HPDE6-E6E7 (cell line): ENCODE measurements at regions not wholly inside any gene's neighbourhood (a gene's known extent, or its start where the extent isn't known, plus 50 kb on each side); places are given as distances from the start of the nearest gene placed in this dataset.

Experiments used
- DNase-seq: peaks from one replicate; pipeline ENCODE4 v3.0.0; 2011; ENCODE audit warnings: missing footprints; ENCODE audit errors: extremely low spot score

DNA sequence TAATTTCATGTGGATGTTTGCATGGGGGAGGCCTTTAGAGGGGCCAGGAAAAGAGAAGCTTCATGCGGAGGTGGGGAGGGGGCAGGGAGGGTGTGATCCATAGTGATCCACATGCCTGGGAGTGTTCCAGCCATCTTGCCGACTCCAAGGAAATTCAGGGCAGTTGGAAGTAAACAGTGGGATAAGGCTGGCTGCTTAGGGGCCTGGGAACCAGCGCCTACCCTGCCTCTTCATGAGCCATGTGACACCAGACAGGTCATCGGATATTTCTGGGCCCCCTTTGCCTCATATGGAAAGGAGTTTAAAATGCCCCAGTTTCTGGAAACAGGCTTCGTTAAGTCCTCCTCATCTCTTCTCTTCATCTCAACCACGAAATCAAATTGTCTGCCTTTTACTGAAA lies 983.2 kb downstream of the BCL11B start:
- DNase-seq, result no peak

DNA sequence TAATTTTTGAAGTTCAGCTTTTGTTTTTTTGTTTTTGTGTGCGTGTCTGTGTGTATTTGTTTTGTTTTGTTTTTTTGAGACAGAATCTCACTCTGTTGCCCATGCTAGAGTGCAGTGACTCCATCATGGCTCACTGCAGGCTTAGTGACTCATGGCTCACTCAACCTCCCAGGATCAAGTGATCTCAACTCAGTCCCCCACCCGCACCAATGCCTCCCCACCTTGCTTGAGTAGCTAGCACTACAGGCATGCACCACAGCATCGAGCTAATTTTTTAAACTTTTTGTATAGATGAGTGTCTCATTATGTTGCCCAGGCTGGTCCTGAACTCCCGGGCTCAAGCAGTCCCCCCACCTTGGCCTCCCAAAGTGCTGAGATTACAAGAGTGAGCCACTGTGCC lies 981.4 kb downstream of the BCL11B start:
- DNase-seq, result no peak

DNA sequence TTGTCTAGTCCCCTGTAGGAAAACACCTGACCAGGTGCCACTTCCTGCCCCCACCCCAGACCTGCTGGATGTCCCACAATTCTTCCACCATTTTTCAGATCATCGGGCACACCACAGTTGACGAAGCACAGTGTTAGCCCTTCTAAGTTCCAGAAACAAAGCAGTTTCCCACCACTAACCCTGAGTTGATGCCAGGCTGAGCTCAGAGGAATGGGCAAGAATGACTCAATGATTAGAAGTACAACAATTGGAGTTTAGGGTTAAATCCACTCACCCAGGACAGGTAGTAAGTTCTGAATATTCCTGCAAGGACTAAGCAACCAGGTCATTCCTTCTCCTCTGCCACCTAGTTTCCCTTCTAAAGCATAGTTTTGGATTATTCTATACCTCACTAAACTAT lies 979.8 kb downstream of the BCL11B start:
- no peak for DNase-seq

DNA sequence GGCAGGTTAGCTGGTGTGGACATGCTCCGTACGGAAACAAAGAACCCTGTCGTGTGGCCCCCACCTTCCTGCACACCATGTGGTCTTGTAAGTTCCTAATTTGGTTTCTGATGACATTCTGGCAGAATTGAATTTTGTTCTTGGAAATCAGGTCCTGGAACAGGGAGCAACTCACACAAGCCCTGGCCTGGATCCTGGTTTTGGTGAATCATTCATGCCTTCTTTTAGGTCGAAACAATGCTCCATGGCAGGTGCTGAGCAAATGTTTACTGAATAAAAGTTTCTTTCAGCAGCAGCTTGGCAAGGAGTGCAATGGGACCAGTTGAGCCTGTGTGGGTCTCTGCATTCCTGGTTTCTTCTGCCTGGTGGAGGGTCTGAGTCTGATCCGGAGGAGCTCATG lies 978.4 kb downstream of the BCL11B start:
- no peak for DNase-seq

DNA sequence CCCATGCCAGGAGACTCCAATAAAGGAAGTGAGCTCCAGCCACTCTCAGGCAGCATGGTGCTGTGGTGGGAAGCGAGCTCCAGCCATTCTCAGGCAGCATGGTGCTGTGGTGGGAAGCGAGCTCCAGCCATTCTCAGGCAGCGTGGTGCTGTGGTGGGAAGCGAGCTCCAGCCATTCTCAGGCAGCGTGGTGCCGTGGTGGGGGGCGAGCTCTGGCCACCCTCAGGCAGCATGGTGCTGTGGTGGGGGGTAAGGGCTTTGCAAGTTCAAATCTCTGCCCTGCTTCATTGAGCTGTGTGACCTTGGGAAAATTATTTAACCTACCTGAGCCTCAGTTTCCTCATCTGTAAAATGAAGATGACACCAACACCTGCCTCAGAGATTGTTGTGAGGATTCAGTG lies 975.1 kb downstream of the BCL11B start:
- no peak for DNase-seq

DNA sequence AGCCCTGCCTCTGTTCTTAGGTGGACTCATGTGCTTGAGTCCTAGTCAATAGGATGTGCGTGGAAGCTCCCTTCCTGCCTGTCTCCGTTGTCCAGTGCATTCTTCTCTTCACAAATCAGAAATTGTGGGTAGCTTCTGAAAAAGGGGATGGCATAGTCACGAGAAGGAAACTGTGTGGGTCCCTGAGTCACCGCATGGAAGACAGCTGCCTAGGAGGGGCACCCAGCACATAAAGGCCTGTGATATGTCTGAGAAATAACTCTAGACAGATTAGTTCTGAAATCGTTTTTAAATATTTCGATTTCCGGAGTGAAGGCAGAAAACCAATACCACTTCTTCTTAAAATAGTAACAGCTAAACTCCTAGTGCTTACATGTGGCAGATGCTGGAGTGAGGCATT lies 974.4 kb downstream of the BCL11B start:
- DNase-seq, result no peak

DNA sequence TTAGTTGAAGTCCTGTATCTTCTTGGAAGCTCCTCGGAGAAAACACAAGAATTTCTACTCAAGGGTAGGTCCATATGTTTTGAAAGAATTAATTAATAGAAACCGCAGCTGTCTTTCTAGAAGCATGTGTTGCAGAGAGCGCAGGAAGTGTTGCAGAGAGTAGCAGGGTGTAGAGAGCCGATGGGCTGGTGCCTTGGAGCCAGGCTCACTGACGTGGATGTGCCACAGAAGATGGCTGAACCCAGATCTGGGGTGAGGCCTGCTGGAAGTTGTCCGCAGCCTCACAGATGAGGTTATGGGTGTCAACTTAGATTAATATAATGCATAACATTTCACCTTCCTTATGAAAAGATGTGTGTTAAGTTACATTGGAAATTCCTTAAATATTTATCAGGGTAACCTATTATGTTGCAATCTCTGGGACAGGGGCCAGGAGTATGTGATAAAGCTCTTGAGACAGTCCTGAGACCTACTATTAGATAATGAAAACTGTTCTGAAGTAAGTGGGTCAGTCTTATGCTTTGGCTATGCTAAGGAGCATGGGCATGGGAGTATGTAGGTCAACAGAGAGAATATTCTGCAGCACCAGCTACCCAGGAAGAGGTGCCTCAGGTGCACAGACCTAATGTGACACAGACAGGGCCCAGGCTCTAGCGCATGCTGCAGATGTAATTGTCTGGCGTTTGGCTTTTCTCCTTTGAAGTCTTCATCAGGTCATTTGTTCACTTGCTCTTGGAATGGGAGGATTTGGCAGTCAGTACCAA lies 973.3 kb downstream of the BCL11B start:
- DNase-seq, result no peak

DNA sequence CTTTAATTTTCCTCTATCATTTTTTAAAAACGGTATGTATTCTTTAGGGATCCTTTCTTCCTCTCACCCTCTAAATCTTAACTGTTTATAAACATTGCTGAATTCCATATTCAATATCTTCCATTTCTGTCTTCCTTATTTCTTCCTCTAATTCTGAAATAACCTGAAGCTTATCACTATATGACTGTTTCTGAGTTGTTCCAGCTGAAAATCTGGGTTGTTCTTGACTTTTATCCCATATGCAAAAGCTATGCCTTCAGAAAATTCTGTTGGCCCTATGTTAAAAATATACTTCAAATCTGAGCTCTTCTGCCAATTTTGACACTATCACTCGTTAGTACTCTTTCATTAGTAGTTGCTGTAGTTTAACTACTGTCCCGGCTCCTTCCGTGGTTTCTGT lies 970.3 kb downstream of the BCL11B start:
- no peak for DNase-seq

DNA sequence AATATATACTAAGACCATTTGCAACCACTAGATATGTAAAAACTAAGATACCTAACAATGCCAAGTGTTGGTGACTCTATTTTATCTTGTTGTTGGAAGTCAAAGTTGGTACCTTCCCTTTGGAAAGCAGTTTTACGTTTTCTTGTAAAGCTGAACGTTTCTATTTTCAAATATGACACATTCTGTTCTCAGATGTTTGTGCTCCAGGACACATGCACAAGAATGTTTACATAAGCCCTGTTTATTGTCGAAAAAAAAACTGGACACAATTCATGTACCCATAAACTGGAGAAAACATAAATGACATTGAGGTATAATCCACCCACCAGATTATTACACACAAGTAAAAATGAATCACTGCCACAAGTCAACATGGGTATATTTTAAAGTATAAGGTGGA lies 967.4 kb downstream of the BCL11B start:
- DNase-seq, result no peak

DNA sequence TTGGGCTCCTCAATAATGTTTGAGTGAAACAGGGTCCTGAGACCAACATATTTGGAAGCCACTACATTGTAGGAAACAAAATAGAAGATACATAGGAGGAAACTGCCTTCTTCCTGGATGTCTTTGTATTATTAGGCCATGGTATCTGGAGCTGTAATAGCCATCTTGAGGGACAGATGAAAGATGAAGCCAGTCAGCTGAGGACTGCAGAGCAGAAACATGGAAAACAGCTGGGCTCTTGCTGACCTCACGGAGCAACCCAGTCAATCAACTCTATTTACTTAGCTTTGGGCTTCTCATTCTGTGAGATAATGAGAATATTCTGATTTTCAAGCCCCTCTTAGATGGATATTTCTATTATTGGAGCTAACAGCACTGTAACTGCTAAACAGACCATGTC lies 962.4 kb downstream of the BCL11B start:
- no peak for DNase-seq

DNA sequence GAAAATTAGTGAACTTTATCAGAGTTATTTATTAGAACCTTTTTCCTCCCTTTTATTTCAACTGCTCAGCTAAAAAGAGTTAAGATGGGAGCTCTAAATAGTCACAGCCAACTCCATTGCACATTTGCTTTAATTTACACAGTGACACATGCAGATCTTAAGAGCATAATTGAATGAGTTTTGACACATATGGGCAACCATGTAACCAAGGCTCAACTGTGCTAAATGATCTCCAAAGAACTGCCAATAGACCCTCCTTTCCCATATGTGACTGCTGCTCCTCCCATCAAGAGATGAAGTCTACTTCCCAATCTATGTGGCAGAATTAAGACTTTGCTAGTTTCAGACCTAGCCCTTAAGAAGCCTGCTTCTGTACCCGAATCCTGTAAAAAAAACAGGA lies 960.0 kb downstream of the BCL11B start:
- no peak for DNase-seq

DNA sequence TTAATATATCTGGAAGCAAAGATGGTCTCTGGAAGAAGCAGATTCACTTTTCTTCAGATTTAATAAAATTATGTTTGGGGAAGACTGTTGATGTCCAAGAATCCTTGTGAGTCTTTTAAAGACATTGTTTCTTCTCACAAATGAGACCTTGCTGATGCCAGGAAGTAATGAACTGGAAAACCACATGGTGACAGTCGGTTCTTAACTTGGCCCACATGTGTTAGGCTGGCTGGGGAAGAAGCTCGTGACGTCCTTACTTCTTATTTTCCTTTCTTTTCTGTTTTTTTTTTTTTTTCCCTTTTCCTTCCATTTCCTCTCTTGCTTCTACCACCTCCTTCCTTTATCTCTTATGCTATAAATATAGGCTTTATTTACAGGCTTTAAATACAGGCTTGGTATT lies 950.2 kb downstream of the BCL11B start:
- no peak for DNase-seq

DNA sequence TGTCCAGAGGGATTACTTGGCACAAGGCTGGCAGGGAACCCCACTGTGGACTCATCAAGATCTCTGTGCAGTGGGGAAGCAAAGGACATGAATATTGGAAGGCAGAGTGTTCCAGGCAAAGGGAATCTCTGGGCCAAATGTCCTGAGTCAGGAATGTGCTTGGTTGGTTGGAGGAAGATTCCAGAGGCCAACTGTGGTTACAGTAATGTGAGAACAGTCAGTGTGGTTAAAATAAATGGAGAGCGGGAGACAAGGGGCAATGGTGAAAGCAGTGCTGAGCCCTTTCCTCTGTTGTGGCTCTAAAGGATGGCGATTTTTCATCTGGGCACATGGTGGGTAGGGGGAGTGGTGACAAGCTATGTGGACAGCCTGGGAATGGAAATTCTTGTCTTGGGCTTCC lies 948.2 kb downstream of the BCL11B start:
- DNase-seq, result no peak

DNA sequence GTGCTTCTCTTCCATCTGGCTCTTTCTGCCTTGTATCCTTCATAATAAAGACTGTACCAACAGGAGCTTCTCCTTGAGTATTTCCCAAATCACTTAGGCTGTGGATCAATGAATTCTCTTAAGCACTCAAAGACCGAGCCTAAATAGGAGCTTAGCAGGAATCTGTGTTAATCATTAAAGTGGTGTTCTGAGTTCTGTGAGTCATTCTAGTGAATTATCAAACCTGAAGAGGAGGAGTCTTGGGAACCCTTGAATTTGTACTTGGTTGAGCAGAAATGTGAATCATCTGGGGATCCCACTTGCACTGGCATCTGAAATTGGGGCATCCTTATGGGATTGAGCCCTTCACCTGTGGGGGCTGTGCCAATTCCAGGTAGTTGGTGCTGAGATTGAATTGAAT lies 946.2 kb downstream of the BCL11B start:
- no peak for DNase-seq

DNA sequence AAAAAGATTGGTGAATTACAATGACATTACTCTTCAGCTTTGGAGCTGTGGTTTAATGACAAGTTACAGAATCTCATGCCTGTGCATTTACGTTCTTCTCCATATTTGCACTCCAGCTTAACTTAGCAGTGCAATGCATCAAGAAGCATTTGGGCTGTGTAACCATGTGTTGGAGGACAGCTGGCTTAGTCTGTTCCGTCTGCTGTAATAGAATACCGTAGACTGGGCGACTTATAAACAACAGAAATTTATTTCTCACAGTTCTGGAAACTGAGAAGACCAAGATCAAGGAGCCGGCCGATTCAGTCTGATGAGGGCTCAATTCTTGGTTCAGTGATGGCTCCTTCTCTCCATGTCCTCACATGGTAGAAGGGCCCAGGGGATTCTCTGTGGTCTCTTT lies 943.5 kb downstream of the BCL11B start:
- DNase-seq, result no peak

DNA sequence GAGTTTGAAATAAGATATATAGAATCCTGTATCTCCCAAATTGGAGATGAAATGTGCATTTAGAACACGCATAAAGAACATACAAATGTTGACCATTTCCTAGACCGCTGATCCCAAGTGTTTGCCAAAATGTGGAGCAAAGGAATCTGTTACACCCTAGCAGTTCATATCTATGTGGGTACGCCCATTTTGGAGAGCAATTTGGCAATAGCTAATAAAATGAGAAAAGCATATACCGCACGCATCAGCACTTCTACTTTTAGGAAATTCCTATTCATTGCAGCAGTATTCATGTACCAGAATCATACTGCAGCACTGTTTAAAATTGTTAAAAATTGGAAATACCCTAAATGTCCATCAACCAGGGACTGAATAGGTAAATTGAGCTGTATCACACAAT lies 937.8 kb downstream of the BCL11B start:
- DNase-seq, result no peak

DNA sequence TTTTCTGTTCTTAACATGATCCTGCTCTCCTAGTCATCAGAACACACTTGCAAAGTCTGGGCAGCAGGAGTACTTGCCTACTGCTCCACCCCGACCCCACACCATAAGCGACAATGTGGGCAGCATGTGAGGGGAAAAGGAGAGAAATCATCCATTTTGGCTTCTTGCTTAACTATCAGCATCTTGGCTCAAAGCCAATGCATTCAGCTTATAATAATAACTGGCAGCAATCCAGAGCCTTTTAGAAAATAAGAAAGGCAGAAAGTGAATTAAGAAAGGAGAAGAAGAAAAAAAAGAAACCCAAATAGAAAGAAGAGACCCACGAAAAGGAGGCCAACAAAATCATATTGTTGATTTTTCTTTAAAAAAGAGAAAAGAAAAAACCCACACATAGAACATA lies 930.8 kb downstream of the BCL11B start:
- no peak for DNase-seq

DNA sequence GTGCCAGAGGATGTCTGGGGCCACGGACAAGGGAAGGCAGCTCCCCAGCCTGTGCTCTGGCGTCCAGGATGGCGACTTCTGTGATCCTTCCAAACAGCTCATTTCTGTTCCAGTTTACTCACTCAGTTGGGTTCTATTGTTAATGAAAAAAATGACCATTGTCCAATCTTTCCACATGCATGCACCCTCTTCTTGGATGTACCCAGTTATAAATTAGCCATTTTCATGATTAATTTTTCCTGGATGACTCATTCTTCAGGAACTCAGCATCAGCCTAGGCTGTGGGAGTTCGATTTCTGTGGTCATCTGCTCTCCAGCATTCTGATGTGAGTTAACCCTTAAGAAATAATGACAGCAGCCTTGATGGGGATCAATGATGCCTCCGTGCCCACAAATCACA lies 926.8 kb downstream of the BCL11B start:
- peak; percentile 3 for DNase-seq

DNA sequence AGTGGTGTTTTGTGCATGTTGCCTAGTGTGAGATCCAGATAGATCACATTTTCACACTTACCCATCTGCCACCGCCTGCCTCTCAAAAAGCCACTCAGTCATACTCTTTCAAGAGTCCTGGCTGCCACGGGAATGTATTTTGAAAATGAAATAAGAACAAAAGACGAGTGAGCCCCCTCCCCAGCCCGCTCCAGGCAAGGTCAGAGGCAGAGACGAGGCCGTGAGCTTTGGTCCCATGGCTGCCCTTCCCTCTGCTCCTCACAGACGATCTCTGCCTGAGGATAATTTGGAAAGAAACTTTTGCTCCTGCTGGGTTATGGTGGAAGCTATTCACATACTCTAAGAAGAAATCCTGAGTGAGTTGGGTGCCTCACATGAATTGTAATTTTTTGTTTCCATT lies 924.3 kb downstream of the BCL11B start:
- no peak for DNase-seq

DNA sequence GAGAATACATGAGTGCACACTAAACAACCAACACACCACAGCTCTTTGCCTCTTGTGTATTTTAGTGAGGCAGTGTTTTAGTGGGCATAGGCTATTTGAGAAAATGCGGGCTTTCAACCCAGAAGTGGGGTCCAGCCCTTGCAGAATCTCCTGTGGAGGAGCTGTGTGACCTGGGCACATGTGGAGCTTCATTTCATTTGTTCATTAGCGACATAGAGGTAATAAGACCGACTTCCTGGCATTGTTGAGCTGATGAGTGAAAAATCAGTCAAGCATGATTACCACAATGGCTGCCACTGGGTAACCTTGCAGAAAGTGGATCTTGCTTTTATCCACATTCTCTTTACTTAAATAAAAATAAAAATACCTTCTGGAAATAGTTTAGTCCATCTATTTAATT lies 923.5 kb downstream of the BCL11B start:
- DNase-seq, result no peak

DNA sequence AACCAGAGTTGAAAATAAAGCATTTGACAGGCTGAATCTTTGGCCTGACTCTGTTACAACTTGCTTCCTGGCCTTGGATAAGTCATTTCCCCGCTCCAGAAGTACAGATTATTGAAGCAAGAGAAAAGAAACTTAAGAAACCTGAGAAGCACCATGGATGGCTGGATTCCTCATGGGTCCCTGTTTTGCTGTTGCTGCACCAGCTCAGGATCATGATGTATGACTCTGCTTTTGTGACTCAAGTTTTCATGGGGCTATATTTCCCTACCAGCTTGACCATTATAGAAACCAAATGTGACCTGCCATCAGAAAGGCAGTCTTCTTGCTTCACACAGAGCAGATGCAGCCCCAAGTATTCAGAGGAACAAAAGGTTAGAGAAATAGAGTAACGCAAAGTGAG lies 921.8 kb downstream of the BCL11B start:
- no peak for DNase-seq

DNA sequence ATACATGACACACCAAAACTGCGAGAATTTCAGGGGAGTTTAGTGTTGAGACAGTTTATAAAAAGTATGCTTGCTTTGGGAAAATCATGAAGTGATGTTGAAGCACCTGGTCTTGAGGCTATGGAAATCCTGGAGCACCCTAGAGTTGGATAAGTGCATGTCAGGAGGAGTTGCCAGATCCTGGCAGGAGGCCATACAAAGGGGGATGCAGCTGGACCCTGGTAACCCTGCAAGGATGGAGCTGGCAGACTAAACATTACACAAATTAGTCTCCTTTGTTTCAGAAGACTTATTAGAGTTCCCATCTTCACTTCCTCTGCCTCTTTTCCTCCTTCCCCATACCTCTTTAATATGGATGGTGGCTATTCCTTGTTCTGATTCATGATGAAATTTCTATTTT lies 907.0 kb downstream of the BCL11B start:
- DNase-seq, result no peak

DNA sequence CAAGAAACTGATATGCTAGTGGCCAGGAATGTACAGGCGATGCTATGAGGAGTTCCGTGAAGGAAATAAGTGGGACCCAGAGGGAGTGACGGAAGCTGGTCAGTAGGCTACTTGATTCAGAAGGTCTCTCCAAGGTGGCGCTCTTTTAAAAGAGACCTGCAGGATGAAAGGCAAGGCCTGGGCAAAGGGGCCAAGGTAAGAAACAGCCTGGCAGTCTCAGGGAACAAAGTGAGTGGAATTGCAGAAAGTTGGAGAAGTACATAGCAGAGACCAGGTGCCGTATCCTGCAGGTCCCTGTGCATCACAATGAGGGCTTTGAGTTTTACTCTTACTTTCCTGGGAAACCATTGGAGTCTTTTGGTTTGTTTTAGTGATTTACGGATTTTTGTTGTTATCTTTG lies 905.6 kb downstream of the BCL11B start:
- no peak for DNase-seq

DNA sequence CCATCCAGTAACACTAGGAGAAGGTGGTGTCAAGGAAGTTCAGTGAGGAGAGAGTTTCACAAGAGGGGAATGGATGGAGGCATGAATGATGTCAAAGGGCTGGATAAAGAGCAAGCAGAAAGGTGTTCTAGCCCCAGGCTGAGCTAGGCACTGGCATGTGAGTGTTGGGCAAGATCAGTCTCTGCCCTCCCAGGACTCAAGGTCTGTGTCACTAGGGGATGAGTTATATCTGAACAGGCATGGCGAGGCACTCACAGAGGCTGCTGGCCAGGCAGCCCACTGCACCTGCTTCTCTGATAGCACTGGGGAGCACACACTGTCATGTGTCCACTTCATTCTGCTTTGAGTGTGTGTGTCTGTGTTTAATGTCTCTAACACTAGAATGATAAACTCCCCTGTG lies 903.8 kb downstream of the BCL11B start:
- no peak for DNase-seq
